ENCODE measurements at regions not wholly inside any gene's neighbourhood (a gene's known extent, or its start where the extent isn't known, plus 50 kb on each side); places are given as distances from the start of the nearest gene placed in this dataset.

DNA sequence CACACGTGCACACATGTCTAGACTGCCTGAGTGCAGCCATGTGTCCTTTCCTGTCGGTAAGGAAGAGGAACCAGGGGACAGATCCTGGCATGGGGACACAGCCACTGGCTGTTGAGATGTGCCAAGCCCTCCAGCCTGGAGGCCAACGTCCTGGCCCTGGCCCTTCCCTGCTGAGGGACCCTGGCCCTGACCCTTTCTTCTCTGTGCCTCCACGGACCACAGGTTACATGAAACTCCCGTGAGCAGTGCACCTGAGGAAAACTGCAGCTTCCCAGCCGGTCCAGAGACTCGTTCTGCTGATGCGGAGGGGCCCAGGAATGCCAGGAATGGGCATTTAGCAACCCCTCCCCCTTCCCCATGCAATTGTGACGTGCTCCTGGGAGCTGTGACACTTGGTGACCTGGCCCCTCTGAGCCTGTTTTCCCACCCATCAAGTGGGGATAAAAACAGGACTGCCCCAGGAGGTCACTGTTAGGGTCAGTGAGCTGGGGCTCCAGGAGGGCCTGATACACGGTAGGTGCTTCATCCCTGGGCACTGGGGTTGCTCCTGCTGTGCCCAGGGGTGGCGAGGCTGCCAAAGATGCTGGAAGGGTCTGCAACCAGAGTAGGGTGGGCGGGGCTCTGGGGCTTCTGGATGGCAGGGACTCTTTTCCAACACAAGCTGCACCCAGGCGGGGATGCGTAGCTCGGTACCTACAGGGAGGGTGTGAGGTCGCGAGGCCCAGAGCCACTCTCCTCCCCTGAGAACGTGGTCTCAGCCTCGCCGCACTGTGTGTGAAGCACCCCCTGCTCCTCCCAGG, 151.5 kb downstream of the C9orf50 start:
- no peak for DNase-seq

DNA sequence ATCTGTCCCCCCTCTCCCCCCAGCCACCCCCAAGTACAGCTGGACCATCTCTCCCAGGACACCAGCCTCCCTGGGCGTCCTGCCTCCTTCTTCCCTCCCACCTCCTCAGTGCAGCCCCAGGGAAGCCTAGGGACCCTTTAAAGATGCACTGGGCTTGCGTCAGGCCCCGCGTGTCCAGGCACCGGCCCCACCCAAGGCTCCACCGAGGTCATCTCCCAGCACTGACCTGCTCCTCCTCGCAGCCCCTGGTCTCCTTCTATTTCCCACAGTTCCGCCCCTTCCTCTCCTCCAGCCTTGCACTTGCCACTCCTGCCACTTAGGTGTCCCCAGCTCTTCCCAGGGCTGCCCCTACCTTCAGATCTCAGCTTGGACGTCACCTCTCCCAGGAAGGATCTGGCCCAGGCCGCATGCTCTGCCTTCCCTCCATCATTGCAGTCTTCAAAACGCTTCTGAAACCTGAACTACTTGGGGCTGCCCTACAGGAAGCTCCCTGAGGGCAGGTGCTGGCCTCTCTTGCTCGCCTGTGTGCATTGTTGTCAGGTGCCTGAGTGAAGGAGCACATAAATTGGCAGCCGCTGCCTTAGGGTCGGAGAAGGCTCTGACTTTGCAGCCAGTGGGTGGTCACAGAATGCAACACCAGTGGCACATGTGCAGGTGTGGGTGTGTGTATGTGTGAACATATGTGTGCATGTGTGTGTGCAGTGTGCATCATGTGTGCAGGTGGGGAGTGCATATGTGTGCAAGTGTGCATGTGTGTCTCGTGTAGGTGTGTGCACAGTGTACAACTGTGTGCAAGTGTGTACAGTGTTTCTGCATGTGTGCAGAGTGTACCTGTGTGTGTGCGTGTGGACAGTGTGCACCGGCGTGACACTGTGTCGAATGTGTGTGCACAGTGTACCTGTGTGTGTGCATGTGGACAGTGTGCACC, 152.9 kb downstream of the C9orf50 start:
- no peak for DNase-seq

DNA sequence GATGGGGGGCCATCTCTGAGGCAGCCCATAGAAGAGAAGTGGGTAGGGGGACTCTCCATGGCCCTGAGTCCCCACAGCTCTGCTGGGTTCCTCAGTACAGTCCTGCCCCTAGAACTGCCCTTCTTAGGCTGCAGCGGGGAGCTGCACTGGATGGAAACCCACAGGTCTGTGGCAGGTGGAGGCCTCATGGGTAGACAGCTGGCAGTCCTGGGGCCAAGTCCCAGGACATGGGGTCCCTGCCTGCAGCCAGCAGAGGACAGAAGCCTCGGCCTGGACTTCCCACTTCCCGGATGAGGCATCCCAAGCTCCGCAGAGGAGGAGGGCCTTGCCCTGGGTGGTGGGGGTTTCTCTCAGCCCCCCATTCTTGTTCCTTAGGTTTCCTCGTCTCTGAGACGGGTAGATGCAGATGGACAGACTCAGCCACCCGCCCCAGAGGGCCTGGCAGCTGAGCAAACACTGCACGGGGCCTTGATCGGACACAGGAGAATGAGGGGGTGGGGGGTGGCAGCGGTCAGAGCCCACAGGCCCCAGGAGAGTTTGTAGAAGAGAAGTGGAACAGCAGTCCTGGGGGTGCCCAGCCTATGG, 153.8 kb downstream of the C9orf50 start:
- no peak for DNase-seq

DNA sequence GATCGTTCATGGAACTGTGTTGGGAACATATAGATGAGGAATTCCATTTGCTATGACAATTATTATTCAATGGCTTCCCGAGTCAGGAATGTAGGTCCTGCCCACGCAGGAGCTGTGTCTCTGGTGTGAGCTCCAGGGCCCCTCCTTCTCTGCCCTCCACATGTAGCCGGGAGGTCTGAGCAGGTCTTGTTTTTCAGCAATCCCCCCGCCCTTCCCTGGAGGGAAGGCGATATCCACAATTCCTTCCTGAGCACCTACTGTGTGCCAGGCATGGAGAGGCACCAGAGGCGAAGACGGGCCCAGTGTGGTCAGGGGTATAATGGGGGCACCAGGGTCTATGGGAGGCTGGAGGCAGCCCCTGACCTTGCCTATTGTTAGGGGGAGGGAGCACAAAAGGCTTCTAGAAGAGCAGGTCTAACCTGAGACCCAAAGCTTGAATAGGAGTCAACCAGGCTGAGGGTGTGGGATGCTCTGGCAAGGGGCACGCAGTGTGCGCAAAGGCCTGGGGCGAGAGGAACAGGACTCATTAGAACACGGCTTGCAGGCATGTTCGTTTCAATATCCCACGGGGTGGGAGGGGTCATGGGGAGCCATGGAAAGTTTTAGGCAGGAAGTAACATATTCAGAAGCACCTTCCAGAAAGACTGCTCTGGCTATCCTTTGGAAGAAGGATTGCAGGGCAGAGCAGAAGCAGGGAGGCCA, 154.9 kb downstream of the C9orf50 start:
- DNase-seq: no peak

DNA sequence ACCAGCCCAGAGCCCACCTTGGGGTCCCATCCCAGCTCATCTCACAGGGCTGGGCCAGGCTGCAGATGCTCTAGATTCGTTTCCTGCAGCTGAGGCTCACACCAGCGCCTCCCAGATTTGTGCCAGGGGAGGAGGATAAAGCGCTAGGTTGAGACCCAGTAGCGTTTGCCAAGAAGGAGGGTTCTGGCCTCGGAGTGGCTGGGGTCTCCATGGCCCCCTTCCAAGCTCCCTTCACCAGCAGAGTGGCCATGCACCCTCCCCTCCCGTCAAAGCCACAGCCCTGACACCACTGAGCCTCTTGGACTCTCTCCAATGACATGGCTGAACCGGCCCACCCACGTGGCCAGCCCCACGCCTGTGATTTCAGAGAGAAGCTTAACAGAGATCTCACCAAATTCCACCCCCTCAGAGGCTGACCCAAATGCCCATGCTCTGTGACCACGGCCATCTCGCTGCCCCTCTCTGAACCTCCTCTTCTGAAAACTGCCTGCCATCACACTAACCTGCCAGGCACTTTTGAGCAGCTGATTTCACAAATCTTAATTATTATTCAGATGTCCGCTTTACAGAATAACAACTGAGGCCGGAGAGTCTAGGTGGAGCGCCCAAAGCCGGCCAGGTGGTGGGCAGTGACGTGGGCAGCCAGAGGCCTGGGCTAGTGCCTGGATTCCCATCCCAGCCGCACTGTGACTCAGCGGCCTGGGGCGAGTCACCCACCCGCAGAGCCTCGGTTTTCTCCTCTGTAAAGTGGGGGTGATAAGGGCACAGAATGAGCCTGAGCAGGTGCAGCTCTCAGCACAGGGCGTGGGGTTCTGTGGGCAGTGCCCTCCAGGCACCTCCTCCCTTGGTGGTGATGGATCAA, 155.7 kb downstream of the C9orf50 start:
- DNase-seq: no peak

DNA sequence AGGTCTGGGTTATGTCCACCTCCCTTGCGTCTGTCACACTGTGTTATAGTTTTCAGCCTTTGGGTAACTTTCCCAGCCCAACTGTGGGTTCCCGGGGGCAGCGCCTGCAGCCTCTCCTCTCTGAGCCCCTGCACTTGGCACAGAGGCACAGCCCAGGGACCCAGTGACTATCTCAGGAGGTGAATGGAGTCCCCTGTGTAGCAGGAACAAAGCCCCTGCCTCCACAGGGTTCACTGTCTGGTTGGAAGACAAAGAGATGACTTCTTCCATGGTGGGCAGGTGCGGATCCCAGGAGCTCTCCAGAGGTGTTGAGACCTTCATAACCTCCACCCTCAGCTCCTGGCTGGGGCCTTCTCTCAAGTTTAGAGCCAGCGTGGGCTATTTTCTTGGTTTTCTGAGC, 156.9 kb downstream of the C9orf50 start:
- DNase-seq: no peak

DNA sequence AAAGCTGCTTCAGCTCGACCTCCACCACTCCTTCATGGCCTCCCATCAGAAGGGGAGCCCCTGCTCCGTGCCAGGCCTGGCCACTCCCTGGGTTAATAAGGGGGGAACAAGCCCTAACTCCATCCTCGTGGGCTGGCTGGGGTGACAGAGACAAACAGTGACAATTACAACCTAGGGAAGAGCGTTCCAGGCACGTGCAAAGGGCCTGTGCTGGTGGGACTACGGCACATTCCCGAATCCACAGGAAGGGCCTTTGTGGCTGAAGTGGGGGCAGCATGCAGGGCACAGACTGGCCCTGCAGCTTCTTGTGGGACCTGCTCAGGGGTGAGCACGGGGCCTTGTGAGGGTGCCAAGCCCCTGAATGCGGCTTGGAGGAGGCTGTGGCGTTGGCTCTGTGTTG, 157.4 kb downstream of the C9orf50 start:
- no peak for DNase-seq

DNA sequence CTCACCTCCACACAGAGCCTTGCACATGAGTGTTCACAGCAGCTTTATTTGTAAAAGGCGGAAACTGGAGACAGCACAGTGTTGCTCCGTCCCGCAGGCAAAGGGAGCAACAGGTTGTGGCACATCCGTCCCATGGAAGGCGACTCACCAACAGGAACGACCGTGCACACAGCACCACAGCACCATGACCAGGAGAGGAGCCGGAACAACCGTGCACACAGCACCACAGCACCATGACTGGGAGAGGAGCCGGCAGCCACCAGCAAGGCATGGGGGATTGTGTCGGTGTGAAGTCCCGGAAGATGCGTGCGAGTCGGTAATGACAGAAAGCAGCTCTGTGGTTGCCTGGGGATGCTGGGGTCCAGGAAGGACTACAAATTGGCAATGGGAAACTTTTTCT, 158.5 kb downstream of the C9orf50 start:
- DNase-seq: no peak

DNA sequence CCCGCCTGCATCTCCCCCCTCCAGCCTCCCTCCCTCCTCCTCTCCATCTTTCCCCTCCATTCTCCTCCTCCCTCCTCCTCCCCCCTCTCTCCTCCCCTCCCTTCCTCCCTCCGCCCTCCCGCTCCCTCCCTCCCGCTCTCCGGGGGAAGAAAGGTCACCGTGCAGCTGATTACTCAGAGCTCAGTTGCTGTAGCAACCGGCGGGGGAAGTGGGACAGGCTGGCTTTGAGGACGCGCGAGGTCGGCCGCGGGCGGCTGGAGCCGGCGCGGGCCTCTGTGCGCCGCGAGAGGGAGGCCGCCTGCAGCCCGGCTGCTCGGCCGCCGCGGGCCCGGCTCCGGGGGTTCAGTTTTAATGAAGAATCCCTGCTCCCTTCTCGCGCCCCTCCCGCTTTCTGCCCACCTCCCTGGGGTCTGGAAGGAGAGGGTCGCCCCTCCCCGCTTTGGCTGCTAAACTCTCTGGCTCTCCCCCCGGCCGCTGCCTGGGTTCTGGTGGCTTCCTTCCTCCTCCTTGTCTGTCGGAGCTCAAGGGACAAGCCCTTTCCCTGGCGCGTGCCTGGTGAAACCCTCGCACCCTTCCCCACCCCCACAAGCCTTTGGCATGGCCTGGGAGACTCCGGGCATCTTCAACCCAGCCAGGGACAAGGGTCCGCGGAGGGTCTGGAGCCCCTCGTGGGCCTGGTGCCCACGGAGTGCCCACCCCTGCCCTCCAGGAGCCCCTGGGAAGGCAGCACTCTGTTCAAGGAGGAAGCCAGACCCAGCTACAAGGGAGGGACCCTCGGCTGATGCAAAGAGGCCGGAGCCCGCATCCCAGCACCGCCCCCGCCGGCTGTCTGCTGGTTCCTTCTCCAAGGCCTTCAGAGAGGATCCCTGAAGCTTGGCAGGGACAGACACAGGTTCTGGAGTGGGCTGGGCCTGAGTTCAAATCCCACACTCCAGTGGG, 160.3 kb downstream of the C9orf50 start:
- DNase-seq: peak; percentile 76

DNA sequence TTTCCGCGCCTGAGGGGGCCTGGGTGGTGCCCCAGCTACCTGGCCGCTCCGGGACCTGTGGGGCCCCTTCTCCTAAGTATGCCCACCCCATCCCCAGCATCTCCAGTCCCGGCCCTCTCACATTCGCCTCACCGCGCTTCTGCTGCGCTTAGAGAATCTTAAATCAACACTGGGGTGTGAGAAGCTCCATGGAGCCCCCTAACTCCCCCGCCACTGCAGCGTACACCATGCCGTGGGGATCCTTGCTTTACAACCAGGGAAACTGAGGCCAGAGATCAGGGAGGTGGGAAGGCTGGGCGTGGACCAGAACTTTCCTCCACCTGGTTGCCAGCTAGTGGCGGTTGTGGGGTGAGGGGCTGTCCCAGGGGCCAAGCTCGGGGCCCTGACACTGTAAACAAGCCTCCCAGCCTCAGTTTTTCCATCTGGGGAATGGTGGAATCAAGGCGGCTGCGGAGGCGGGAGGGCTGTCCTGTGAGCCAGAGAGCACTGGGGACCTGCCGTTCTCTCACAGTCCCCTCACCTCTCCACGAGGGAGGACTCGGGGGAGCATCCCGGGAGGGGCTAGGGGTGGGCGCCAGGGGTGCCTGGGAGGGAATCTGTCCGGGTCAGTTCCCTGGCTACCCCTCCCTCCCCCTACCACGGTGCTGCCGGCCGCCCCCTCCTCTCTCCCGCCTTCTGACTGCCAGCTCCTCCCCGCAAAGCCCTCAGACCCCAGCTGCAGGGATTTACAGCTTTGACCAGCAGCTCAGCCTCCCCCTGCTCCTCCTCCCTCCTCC, 161.2 kb downstream of the C9orf50 start:
- DNase-seq: no peak

DNA sequence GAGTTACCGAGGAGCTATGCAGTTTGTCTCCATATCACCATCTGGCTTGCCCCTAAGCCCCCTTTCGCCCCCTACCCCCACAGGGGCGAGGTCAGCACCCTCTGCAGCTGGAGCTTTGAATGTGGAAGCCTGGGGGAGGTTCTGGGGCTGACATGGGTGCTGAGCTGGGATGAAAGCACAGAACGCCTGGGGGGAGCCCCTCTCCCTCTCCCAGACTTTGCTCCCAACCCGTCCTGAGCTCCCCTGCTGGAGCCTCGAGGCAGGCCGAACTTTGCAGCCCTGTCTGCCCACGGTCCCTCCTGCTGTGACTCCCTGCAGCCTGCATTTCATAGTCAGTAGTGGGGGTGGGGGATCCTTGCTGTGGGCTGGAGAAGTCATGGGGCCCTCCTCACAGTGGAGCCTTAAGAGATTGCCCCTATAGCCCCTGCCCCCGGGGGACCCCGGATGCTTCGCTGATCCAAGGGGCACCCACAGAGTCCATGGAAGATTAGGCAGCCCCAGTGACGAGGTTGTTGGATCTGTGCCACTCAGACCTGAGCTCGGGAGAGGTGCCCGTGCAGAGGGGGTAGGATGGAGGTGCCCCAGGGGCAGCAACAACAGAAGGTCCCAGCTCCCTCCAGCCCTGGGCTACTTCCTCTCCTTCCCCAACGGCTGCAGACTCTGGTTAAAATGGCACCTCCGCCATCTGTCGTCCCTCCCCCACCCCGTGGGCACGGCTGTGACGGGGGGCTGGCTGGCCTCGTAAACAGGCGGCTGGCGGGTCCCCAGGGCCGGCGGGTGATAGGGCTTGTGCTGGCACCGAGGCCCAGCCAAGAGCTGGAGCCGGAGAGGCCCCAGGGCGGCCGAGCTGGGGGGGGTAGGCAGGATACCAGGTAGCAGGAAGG, 162.0 kb downstream of the C9orf50 start:
- DNase-seq: no peak

DNA sequence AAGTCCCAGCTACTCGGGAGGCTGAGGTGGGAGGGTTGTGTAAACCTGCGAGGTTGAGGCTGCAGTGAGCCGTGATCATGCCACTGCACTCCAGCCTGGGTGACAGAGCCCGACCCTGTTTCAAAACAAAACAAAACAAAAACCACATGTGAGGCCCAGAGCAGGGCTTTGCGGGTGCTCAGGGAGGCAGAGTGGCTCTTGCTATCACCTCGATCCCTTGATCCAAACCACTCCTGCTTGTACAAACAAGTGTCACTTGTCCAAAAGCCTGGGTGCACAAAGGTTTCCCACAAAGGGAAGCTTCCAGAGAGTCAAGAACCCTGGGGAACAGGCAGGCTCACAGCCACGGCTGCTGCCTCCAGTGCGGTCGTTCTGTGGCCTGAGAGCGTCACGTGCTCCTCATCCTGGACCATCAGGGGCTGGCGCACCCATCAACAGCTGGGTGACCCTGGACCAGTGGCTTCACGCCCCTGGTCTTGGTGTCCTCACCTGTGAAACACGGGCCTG, 162.7 kb downstream of the C9orf50 start:
- DNase-seq: peak; percentile 20

DNA sequence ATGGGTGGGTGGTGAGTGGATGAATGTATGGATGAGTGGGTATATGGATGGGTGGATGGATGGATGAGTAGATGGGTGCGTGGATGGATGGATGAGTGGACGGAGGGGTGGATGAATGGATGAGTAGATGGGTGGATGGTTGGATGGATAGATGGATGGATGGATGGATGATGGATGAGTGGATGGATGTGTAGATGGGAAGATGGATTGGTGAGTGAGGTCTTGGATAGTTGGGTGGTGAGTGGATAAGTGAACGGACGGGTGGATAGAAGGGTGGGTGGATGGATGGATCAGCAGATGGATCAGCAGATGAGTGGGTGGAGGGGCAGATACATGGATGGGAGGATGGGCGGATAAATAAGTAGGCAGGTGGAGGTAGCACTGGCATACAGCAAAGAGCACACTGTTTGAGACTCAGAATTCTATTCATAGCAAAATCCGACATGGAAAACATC, 163.5 kb downstream of the C9orf50 start:
- no peak for DNase-seq

DNA sequence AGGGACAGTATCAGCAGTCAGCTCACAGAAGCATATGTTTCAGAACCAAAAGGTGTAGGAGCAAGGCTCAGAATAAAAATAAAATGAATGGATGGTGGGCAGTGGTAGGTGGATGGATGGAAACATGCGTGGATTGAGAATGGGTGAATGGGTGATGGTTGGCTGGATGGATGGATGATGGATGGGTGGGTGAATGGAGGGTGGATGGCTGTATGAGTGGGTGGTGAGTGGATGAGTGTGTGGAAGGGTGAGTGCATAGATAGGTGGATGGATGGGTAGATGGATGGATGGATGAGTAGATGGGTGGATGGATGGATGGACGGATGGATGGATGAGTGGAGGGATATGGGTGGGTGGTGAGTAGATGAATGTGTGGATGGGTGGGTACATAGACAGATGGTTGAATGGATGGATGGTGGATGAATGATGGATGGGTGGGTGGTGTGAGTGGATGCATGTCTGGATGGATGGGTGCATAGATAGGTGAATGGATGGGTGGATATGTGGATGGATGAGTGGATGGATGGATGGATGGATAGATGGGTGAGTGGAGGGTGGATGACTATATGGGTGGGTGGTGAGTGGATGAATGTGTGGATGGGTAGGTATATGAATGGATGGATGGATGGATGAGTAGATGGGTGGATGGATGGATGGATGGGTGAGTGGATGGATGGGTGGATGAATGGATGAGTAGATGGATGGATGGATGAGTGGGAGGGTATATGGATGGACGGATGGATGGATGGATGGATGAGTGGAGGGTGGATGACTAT, 164.2 kb downstream of the C9orf50 start:
- DNase-seq: no peak

DNA sequence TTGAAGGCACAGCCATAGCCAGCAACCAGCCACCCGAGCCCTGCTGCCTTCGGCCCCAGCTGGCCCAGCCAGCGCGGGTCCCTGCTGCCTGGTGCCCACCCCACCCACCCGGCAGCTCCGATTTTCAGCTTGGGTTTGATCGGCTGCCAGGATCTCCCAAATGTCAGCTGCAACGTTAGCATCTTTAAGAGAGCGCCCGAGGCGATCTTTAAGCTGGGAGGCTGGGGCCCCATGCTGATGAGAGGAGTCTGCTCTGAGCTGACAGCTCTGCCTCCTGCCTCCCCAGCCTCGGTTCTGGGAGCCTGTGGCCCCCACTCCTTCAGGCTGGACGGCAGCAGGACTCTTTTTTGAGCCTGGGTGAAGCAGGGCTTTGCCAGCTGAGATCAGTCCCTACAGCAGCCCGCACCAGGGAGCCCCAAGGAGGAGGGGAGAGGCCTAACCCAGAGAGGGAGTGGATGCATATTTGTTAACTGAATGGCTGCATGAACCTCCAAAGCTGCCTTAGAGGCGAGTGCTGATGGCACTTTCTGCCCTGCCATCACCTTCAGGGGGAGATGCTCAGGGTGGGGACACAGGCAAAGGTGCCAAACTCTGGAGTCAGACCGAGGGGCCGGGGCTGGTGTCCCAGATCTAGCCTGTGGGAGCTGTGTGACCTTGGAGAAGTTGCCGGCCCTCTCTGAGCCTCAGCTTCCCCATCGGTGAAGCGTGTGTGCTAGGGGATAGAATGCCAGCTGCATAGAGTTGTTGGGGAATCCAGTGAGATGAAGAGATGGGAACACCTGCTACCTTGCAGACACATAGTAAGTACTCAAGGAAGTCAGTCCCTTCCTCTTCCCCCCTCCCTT, 165.5 kb downstream of the C9orf50 start:
- no peak for DNase-seq

DNA sequence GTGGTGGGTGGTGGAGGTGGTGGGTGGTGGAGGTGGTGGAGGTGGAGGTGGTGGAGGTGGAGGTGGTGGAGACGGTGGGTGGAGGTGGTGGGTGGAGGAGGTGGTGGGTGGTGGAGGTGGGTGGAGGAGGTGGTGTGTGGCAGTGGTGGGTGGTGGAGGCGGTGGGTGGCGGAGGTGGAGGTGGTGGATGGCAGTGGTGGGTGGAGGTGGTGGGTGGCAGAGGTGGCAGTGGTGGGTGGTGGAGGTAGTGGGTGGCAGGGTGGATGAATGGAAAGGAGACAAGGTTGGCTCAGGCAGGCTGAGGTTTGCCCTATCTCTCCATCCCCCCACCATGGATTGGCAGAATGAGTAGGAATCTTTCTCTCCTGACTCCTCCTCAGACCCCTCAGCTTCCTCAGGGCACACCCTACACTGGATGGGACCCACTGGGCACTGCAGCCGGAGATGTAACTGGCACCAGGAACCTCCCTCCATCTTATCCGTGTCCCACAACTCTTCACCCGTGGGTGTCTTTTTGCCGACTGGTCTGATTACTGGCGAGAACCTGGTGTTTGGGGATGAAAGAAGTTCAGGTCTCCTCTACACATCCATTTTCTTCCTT, 166.3 kb downstream of the C9orf50 start:
- DNase-seq: no peak
